ENCODE measurements at regions not wholly inside any gene's neighbourhood (a gene's known extent, or its start where the extent isn't known, plus 50 kb on each side); places are given as distances from the start of the nearest gene placed in this dataset.

DNA sequence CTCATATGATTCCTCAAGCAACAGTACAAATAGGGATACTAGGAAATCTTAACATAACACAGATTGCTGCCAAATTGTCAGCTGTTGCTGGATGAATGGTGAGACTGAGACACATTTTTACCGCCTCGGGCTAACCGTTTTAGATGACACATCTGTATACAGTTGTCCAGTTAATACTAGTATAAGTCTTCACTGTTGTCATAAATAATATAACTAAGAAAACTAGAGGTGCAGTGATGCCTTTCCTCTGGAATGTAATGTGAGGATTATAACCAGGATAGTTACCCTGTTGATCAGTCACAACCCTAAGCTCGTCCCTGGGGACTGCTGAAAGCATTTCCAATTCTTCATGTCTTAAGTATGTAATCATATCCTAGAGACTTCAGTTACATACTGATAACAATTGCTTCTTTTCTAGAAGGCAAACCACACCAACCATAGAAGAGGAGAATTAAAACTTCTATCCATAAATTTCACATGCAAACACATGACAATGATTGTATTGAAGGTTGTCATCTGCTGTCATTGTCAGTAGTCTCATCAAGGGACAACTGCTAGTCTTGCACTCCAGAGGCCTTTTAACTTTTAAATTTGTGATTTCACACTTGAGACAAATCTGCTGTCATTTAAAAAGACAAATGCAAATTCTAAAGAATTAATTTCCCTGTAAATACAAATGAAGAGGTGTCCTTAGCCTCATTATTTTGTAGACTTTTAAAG lies 100.4 kb upstream of the SEMA3D start:
- TF ChIP-seq, protein P1, sequence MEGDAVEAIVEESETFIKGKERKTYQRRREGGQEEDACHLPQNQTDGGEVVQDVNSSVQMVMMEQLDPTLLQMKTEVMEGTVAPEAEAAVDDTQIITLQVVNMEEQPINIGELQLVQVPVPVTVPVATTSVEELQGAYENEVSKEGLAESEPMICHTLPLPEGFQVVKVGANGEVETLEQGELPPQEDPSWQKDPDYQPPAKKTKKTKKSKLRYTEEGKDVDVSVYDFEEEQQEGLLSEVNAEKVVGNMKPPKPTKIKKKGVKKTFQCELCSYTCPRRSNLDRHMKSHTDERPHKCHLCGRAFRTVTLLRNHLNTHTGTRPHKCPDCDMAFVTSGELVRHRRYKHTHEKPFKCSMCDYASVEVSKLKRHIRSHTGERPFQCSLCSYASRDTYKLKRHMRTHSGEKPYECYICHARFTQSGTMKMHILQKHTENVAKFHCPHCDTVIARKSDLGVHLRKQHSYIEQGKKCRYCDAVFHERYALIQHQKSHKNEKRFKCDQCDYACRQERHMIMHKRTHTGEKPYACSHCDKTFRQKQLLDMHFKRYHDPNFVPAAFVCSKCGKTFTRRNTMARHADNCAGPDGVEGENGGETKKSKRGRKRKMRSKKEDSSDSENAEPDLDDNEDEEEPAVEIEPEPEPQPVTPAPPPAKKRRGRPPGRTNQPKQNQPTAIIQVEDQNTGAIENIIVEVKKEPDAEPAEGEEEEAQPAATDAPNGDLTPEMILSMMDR (IDR thresholded peaks at IDR 0.05; ENCODE audit: low read depth, low read length, poor library complexity, severe bottlenecking): no peak
- no peak for TF ChIP-seq EZH2phosphoT487 (IDR thresholded peaks at IDR 0.05; ENCODE audit: borderline replicate concordance, low read length)
